ENCODE measurements at regions not wholly inside any gene's neighbourhood (a gene's known extent, or its start where the extent isn't known, plus 50 kb on each side); places are given as distances from the start of the nearest gene placed in this dataset.

GRCh38 chr13:110779022-110779421, 65.5 kb downstream of the ING1 start:
- no peak overlapping the region for H3K27ac ChIP-seq
- no peaks in the 10 kb centered on the region for H3K4me1 ChIP-seq
- H3K36me3 ChIP-seq (ENCODE audit: low read depth, missing control alignments) = no peaks in the 10 kb centered on the region
- no peaks in the 10 kb centered on the region for H3K27me3 ChIP-seq
- no peaks in the 10 kb centered on the region for H3K9me3 ChIP-seq
- DNase-seq = no peak
- TF ChIP-seq POLR2A (IDR thresholded peaks at IDR 0.05) = no peak
- no peak for TF ChIP-seq CTCF (IDR thresholded peaks at IDR 0.05)
- WGBS, 2 donors = 90 to 94% methylated on average over 3 of the region's 3 CpGs
- intact Hi-C loops (cut with DNase I; ENCODE audit: low total_unique reads) = no loop called here
- no peak overlapping the region for H3K4me3 ChIP-seq

- Histone ChIP-seq H3K9me3 (no peaks in the 10 kb centered on the region), H3K4me1 (no peaks in the 10 kb centered on the region), H3K36me3 (ENCODE audit: low read depth, missing control alignments) (no peaks in the 10 kb centered on the region), H3K27ac (no peak overlapping the region), H3K4me3 (no peak overlapping the region), H3K27me3 (no peaks in the 10 kb centered on the region)
- WGBS, 2 donors = 59 to 86% methylated on average over 2 of the region's 2 CpGs
- intact Hi-C loops (cut with DNase I; ENCODE audit: low total_unique reads) = no loop called here
- TF ChIP-seq POLR2A (IDR thresholded peaks at IDR 0.05) = no peak
- no peak for TF ChIP-seq CTCF (IDR thresholded peaks at IDR 0.05)
- no peak for DNase-seq
Measured at GRCh38 chr13:110780422-110780821, 66.9 kb downstream of the ING1 start.

GRCh38 chr13:110782185-110782584, 68.7 kb downstream of the ING1 start:
- Histone ChIP-seq H3K27me3 (no peaks in the 10 kb centered on the region), H3K9me3 (no peaks in the 10 kb centered on the region), H3K36me3 (ENCODE audit: low read depth, missing control alignments) (no peaks in the 10 kb centered on the region), H3K4me3 (no peak overlapping the region), H3K27ac (no peak overlapping the region), H3K4me1 (no peaks in the 10 kb centered on the region)
- TF ChIP-seq POLR2A (IDR thresholded peaks at IDR 0.05) (no peak), CTCF (IDR thresholded peaks at IDR 0.05) (no peak)
- intact Hi-C loops (cut with DNase I; ENCODE audit: low total_unique reads) = no loop called here
- no peak for DNase-seq

- Histone ChIP-seq H3K27ac (no peak overlapping the region), H3K36me3 (ENCODE audit: low read depth, missing control alignments) (no peaks in the 10 kb centered on the region), H3K9me3 (no peaks in the 10 kb centered on the region), H3K4me3 (no peak overlapping the region), H3K4me1 (no peaks in the 10 kb centered on the region), H3K27me3 (no peaks in the 10 kb centered on the region)
- no peak for DNase-seq
- intact Hi-C loops (cut with DNase I; ENCODE audit: low total_unique reads) = no loop called here
- WGBS, 2 donors = 93 to 96% methylated on average over 2 of the region's 2 CpGs
- no peak for TF ChIP-seq POLR2A (IDR thresholded peaks at IDR 0.05)
- no peak for TF ChIP-seq CTCF (IDR thresholded peaks at IDR 0.05)
Measured at GRCh38 chr13:110784704-110785103, 71.2 kb downstream of the ING1 start.

GRCh38 chr13:110788778-110789177, 75.3 kb downstream of the ING1 start:
- WGBS, 2 donors = 57 to 76% methylated on average over 14 of the region's 14 CpGs
- intact Hi-C loops (cut with DNase I; ENCODE audit: low total_unique reads) = no loop called here

More at GRCh38 chr13:110788778-110789177, 75.3 kb downstream of the ING1 start:
- no peaks in the 10 kb centered on the region for H3K4me1 ChIP-seq
- no peak overlapping the region for H3K27ac ChIP-seq
- H3K4me3 ChIP-seq = peak overlapping the region; percentile 18 to 20
- no peak for DNase-seq
- no peaks in the 10 kb centered on the region for H3K27me3 ChIP-seq
- no peaks in the 10 kb centered on the region for H3K9me3 ChIP-seq
- TF ChIP-seq POLR2A (IDR thresholded peaks at IDR 0.05) = no peak
- no peak for TF ChIP-seq CTCF (IDR thresholded peaks at IDR 0.05)
- no peaks in the 10 kb centered on the region for H3K36me3 ChIP-seq (ENCODE audit: low read depth, missing control alignments)
